Suprapubic skin (tissue), 4 donors: ENCODE measurements at regions not wholly inside any gene's neighbourhood (a gene's known extent, or its start where the extent isn't known, plus 50 kb on each side); places are given as distances from the start of the nearest gene placed in this dataset.

Experiments
- POLR2A ChIP-seq, 2 donors: fragments of 450-650 bp; IDR thresholded peaks; one replicate each; pipeline ENCODE4 v1.6.1; 2017; ENCODE audit warnings: antibody characterized with exemption in 2 of 2, mild to moderate bottlenecking in 2 of 2, moderate library complexity in 2 of 2
- POLR2AphosphoS5 ChIP-seq, 3 donors: sonication (generic); formaldehyde crosslinking; IDR thresholded peaks; one replicate each; pipeline ENCODE4 v1.6.1; 2017; ENCODE audit warnings: antibody characterized with exemption in 3 of 3
- TF ChIP-seq, protein P1 (sequence below), 2 donors: fragments of 200-600 bp in 1 of 2; fragments of 450-650 bp in 1 of 2; sonication (generic) in 1 of 2; IDR thresholded peaks; one replicate each; pipeline ENCODE4 v1.5.1; 2016 to 2019; ENCODE audit warnings: antibody characterized with exemption in 2 of 2, mild to moderate bottlenecking in 1 of 2, moderate library complexity in 1 of 2

DNA sequence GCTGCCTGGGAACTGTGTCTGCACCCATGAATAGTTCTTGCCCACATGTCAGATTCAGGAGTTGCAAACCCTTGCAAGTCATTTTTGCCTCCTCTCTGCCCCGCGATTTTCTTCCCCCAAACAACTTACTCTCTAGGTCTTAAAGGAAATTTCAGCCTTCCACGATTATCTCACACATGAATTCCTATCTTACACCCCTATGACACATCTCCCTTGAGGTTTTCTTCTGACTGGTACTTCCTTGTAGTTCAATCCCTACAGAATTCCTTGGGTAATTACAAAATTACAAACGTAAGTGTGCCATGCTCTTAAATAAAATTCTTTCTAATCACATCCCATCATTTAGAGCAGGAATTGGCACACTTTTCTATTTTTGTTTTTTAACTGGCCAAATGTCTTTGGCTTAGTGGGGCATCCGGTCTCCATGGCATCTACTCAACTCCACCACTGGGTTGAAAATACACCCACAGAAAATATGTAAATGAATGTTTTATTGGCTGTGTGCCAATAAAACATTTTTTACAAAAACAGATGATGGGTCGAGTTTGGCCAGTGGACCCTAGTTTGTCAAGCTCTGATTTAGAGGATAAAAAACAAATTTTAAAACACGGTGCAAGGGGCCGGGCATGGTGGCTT is 536.4 kb upstream of the AMELY start:
- TF ChIP-seq, protein P1, sequence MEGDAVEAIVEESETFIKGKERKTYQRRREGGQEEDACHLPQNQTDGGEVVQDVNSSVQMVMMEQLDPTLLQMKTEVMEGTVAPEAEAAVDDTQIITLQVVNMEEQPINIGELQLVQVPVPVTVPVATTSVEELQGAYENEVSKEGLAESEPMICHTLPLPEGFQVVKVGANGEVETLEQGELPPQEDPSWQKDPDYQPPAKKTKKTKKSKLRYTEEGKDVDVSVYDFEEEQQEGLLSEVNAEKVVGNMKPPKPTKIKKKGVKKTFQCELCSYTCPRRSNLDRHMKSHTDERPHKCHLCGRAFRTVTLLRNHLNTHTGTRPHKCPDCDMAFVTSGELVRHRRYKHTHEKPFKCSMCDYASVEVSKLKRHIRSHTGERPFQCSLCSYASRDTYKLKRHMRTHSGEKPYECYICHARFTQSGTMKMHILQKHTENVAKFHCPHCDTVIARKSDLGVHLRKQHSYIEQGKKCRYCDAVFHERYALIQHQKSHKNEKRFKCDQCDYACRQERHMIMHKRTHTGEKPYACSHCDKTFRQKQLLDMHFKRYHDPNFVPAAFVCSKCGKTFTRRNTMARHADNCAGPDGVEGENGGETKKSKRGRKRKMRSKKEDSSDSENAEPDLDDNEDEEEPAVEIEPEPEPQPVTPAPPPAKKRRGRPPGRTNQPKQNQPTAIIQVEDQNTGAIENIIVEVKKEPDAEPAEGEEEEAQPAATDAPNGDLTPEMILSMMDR (IDR thresholded peaks at IDR 0.05): no peak
- TF ChIP-seq POLR2A (IDR thresholded peaks at IDR 0.05) (no peak), POLR2AphosphoS5 (IDR thresholded peaks at IDR 0.05) (no peak)
